MG63 (cell line): ENCODE measurements at regions not wholly inside any gene's neighbourhood (a gene's known extent, or its start where the extent isn't known, plus 50 kb on each side); places are given as distances from the start of the nearest gene placed in this dataset.

Experiments used
- DNase-seq: peaks from one replicate; pipeline ENCODE4 v3.0.0-alpha.2; 2020
- H3K27me3 ChIP-seq: fragments of 250-450 bp; sonication (Bioruptor Pico); 2 replicates; pipeline ENCODE4 v1.5.1; 2020; ENCODE audit warnings: mild to moderate bottlenecking, moderate library complexity
- H3K36me3 ChIP-seq: fragments of 250-450 bp; sonication (Bioruptor Pico); 2 replicates; pipeline ENCODE4 v1.5.1; 2020; ENCODE audit warnings: mild to moderate bottlenecking, moderate library complexity
- H3K4me3 ChIP-seq: fragments of 250-450 bp; sonication (Bioruptor Pico); 2 replicates; pipeline ENCODE4 v1.5.1; 2020; ENCODE audit warnings: mild to moderate bottlenecking, moderate library complexity
- H3K9me3 ChIP-seq: fragments of 250-450 bp; sonication (Bioruptor Pico); 2 replicates; pipeline ENCODE4 v1.5.1; 2020; ENCODE audit warnings: mild to moderate bottlenecking, moderate library complexity

DNA sequence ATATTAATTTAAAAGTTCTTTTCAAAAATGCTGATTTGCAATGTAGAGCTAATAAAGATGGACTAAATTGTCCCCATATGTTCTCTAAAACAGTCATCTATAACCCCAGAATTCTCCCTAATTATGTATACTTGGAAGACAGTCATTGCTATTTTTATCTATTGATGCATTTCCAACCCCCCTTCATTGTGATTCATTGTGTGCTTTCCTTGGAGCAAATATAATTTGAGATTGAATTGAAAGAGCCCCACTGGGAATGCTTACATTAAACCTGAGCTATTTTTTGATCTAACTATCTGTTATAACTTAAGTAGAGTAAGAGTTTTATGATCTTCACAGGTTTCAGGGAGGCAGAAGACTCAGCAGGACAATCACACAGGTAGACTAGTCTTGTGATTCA lies 73.7 kb upstream of the PTCHD4 start:
- H3K9me3 ChIP-seq = no peaks in the 10 kb centered on the region
- H3K27me3 ChIP-seq = no peaks in the 10 kb centered on the region
- DNase-seq = no peak
- H3K36me3 ChIP-seq = no peaks in the 10 kb centered on the region
- H3K4me3 ChIP-seq = no peak overlapping the region

GRCh38 chr6:48183811-48184605 lies 73.0 kb upstream of the PTCHD4 start:
- no peaks in the 10 kb centered on the region for H3K9me3 ChIP-seq
- no peak for DNase-seq
- H3K27me3 ChIP-seq = no peaks in the 10 kb centered on the region
- no peaks in the 10 kb centered on the region for H3K36me3 ChIP-seq
- no peak overlapping the region for H3K4me3 ChIP-seq

GRCh38 chr6:48183178-48183577 lies 72.2 kb upstream of the PTCHD4 start:
- H3K9me3 ChIP-seq = no peaks in the 10 kb centered on the region
- no peak for DNase-seq
- no peak overlapping the region for H3K4me3 ChIP-seq
- no peaks in the 10 kb centered on the region for H3K27me3 ChIP-seq
- no peaks in the 10 kb centered on the region for H3K36me3 ChIP-seq

GRCh38 chr6:48178700-48179099 lies 67.7 kb upstream of the PTCHD4 start:
- no peaks in the 10 kb centered on the region for H3K9me3 ChIP-seq
- H3K36me3 ChIP-seq = no peaks in the 10 kb centered on the region
- H3K27me3 ChIP-seq = no peaks in the 10 kb centered on the region
- DNase-seq = no peak
- H3K4me3 ChIP-seq = no peak overlapping the region

DNA sequence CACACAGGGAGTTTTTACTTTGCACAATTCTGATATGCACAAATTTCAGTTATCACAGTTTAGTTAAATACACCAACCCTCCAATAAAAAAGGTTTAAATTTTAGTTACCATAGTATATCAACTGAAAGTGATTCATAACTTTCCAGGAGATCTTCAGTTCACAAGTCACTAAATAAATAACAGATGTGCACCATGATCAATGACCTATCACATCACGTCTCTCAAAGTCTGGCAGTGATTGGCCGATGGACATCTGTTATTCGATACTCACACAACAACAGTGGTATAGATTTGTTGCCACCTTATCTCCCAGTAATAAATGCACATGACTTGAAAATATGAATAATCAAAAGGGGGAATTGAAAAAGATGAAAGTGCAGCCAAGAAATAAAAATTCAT lies 66.8 kb upstream of the PTCHD4 start:
- H3K9me3 ChIP-seq = no peaks in the 10 kb centered on the region
- H3K4me3 ChIP-seq = no peak overlapping the region
- no peak for DNase-seq
- H3K27me3 ChIP-seq = no peaks in the 10 kb centered on the region
- no peaks in the 10 kb centered on the region for H3K36me3 ChIP-seq

- Histone ChIP-seq H3K36me3 (no peaks in the 10 kb centered on the region), H3K4me3 (no peak overlapping the region), H3K9me3 (no peaks in the 10 kb centered on the region), H3K27me3 (no peaks in the 10 kb centered on the region)
- peak; percentile 14 for DNase-seq
Observed at GRCh38 chr6:48176645-48177308, 65.8 kb upstream of the PTCHD4 start.

DNA sequence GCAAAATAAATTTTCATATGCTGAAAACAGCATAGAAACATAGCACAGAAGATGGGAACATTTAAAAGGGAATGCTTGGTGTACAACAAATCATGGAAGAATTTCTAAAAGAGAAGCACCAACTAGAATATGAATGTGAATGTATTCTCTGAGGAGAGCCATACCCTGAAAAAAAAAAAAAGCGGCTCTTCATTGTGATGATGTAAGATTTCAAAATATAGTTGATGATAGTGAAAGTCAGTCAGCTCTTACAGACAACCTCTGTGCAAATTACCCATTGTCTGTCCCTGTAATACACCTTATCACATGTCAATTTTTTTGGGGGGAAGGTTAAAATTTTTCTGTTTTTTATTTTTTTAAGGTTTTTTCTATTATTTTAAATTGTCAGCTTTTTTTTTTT lies 58.6 kb upstream of the PTCHD4 start:
- Histone ChIP-seq H3K27me3 (no peaks in the 10 kb centered on the region), H3K36me3 (no peaks in the 10 kb centered on the region), H3K4me3 (no peak overlapping the region), H3K9me3 (no peaks in the 10 kb centered on the region)
- DNase-seq = no peak
